ENCODE measurements at regions not wholly inside any gene's neighbourhood (a gene's known extent, or its start where the extent isn't known, plus 50 kb on each side); places are given as distances from the start of the nearest gene placed in this dataset.

DNA sequence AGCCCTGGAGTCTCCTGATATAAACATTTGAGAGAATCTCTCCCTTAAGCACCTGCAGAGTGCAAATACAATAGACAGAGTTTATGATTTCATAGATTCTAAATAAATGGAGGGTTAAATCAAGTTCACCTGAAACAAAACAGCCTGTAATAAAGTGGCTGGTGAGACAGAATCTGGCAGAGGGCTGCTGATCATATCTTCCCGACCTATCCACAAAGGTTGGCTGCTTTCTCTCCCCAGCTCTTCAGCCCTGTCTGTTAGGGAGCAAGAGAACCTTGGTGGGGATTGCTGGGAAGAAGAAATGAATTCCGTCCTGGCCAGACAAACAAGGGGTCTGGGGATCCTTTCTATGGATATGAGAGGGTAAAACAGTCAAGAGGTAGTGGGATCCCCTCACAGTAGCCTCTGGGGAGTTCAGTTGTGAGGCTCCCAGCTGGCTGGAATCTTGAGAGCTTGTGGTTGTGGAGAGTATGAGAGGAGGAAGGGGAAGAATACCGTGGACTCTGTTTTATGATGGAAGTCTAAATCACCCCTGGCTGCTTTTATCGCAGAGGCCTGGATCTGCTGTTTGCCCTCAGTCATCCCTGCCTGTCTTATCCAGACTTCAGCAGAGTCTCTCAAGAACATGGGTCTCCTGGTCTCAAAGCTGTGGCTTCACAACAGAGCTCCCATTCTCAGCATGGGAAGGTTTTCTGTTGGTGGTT, 451.3 kb downstream of the NTRK3 start:
- no peak for DNase-seq

GRCh38 chr15:87804451-87804850, 452.1 kb downstream of the NTRK3 start:
- DNase-seq = no peak

DNA sequence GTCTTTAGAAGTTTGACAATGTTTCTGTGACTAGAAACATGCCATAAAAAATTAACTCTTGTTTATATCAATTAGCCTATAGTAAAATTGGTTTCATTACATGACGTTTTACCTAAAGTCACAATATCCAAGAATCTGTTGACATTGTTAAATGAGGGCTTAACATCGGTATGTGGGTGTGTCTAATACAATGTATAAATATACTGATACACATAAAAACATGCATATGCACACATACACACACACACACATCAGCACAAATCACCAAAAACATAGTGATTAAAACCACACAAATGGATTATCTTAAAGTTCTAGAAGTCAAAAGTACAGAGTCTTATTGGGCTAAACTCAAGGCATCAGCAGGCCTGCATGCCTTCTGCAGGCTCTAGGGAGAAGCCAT, 456.7 kb downstream of the NTRK3 start:
- DNase-seq = no peak

DNA sequence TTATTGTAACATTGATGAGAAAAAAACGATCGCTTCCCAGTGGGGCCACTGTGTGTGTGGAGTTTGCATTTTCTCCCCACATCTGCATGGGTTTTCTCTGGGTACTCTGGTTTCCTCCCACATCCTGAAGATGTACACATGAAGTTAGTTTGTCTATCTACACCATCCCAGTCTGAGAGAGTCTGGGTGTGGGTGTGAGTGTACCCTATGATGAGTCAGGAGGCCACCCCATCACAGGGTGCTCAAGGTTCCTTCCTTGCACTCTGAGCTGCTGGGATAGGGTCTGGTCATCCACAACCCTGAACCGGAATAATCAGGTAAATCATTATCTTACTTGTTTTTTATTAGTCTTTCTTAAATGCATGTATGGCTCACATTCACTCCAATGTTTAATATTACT, 457.1 kb downstream of the NTRK3 start:
- DNase-seq = no peak

GRCh38 chr15:87793725-87794124, 462.8 kb downstream of the NTRK3 start:
- no peak for DNase-seq

GRCh38 chr15:87792250-87793040, 464.1 kb downstream of the NTRK3 start:
- DNase-seq = no peak

- no peak for DNase-seq
Observed at GRCh38 chr15:87781959-87782625, 474.4 kb downstream of the NTRK3 start.

DNA sequence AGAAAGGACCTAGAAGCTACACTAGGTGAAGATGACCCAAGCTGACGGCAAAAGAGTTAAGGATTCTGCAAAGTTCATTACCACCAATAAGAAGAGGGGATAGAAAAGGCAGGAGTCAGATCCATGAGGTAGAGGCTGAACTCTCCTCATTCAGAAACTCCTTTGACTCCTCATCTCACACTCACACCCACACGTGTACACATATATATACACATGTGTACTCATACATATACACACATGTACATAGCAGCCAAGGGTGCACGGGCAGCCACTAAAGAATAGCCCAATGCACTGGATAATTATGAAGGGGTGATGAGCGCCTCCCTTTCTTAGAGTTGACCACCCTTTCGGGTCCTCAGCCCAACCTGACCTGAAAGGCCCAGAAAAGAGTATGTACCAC, 476.8 kb downstream of the NTRK3 start:
- DNase-seq = no peak

GRCh38 chr15:87778358-87778757, 478.2 kb downstream of the NTRK3 start:
- no peak for DNase-seq

DNA sequence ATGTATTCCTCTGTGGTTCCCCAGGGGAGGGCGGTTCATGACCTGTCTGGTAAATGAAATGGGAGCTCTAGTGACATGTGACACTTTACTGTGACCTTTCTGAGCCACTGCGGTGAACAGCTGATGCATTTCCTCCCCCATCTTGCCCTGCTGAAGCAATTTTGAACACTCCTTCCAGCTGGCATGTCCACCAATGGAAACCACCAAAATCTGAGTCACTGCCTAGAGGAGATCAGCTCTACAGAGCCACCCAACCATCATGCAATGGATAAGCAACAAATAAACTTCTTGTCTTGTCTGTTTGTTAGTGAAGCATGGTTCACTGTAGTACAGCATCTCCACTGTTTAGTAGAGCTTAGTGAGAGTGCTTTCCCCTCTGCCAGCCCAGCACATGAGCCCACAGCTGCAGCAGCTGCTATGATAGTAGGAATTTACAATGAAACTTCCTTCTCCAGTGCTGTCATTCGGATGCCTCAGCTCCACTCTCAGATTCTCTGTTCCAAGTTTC, 479.4 kb downstream of the NTRK3 start:
- no peak for DNase-seq

- no peak for DNase-seq
Observed at GRCh38 chr15:87767516-87767915, 489.0 kb downstream of the NTRK3 start.

- DNase-seq = no peak
Observed at GRCh38 chr15:87764461-87765240, 491.9 kb downstream of the NTRK3 start.

- DNase-seq = no peak
Observed at GRCh38 chr15:87763837-87764236, 492.7 kb downstream of the NTRK3 start.

GRCh38 chr15:87761736-87762509, 494.6 kb downstream of the NTRK3 start:
- no peak for DNase-seq

DNA sequence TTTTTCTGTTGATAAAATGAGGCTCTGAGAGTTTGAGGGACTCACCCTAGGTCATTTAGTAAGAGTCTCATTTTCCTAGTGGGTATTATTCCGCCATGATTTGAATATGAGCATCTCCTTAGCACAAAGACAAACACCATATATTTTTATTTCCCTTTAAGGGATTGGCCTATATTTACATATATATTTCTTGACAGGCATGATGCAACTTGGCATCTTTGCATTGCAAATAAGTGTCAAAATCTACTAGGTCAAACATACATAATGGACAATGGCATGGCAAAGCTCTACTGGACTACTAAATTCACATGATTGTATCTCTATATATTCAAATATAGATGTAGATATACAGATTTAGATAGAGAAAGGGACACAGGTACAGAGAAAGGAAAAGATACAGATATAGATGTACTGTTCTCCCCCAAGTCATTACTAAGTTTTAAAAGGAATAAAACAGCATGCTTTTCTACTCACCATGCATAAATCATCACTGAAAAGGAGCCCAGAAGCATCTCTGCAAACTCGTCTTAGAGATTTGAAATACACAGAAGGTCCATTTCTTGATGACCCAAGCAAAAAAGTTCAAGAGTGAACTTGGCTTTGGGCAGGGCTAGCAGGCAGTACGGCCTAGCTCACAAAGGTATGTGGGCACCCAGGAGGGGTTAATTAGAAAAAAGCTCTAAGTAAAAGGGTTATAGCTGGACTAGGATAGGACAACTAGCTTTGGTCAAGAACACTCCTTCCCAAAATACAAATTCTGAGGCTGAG, 495.8 kb downstream of the NTRK3 start:
- no peak for DNase-seq

- DNase-seq = no peak
Observed at GRCh38 chr15:87758794-87759418, 497.6 kb downstream of the NTRK3 start.

DNA sequence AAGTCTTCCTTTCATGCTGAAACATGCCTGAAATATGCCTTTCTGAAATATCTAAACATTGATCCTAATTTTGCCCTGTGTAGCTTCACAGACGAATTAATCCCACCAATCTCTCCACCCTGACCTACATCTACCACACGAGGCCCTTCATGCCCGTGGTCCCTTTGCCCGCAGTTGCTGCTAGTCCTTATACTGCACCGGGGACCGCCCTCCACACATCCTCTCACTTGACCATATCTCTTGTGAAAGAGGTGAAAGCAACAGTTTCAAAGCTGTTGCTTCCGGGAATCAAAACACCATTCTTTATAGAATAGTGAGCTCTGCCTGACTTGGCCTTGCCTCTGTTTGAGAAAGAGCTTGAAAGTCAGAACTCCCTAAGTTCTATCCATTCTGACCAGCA, 499.5 kb downstream of the NTRK3 start:
- DNase-seq = no peak

GRCh38 chr15:87756072-87756471, 500.5 kb downstream of the NTRK3 start:
- no peak for DNase-seq

DNA sequence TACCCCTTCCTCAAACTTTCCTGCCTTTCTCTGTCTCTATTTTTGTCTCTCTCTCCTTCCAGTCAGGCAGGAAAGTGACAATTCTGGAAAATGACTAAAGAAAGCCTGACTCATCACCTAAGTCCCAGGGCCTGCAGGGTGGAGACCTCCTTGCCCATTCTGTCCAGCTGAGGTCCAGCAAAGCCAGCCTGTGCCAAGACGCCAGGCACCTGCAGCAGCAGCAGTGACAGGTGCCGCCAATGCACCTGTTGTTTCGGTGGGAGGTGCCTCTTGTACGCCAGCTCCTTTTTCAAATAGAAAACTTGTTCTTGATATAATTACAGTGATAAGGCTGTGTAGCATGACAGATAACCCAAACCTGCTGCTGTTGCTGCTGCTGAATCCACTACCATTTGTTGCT, 501.3 kb downstream of the NTRK3 start:
- DNase-seq = no peak

- no peak for DNase-seq
Observed at GRCh38 chr15:87753539-87753938, 503.0 kb downstream of the NTRK3 start.

Measured in DMS153 (cell line).